HG03135 (cell line): ENCODE measurements at regions not wholly inside any gene's neighbourhood (a gene's known extent, or its start where the extent isn't known, plus 50 kb on each side); places are given as distances from the start of the nearest gene placed in this dataset.
"Not testable (repeated sequence)": the region's sequence is repeated elsewhere in the genome, so short reads cannot be mapped to it uniquely, and the experiment has no call there.

ENCODE experiments used
- ATAC-seq: cut with Tn5 transposase; IDR thresholded peaks from one replicate; pipeline ENCODE4 v1.9.1; 2021; ENCODE audit warnings: mild to moderate bottlenecking, moderate library complexity; ENCODE audit not compliant: unreplicated experiment

- ATAC-seq = no peak
Observed at GRCh38 chr10:64626924-64627323, 1105.7 kb downstream of the REEP3 start.

GRCh38 chr10:64630534-64630933 lies 1109.3 kb downstream of the REEP3 start:
- no peak for ATAC-seq

GRCh38 chr10:64635906-64636305 lies 1114.7 kb downstream of the REEP3 start:
- no peak for ATAC-seq

GRCh38 chr10:64636461-64636860 lies 1115.3 kb downstream of the REEP3 start:
- no peak for ATAC-seq

GRCh38 chr10:64637939-64638338 lies 1116.7 kb downstream of the REEP3 start:
- ATAC-seq = no peak

GRCh38 chr10:64648915-64649314 lies 1127.7 kb downstream of the REEP3 start:
- ATAC-seq = no peak

- ATAC-seq = no peak
Observed at GRCh38 chr10:64658528-64658927, 1137.3 kb downstream of the REEP3 start.

GRCh38 chr10:64659311-64659710 lies 1138.1 kb downstream of the REEP3 start:
- no peak for ATAC-seq

GRCh38 chr10:64682043-64682442 lies 1160.8 kb downstream of the REEP3 start:
- no peak for ATAC-seq

- no peak for ATAC-seq
Observed at GRCh38 chr10:64690194-64690593, 1169.0 kb downstream of the REEP3 start.

GRCh38 chr10:64699244-64699643 lies 1178.0 kb downstream of the REEP3 start:
- no peak for ATAC-seq

GRCh38 chr10:64702086-64702485 lies 1180.9 kb downstream of the REEP3 start:
- ATAC-seq = not testable (repeated sequence)

- no peak for ATAC-seq
Observed at GRCh38 chr10:64708884-64709681, 1187.9 kb downstream of the REEP3 start.

- ATAC-seq = no peak
Observed at GRCh38 chr10:64726466-64726865, 1205.3 kb downstream of the REEP3 start.

- ATAC-seq = no peak
Observed at GRCh38 chr10:64731016-64731415, 1209.8 kb downstream of the REEP3 start.

- ATAC-seq = no peak
Observed at GRCh38 chr10:64732372-64732957, 1211.3 kb downstream of the REEP3 start.

GRCh38 chr10:64733980-64734379 lies 1212.8 kb downstream of the REEP3 start:
- no peak for ATAC-seq

GRCh38 chr10:64738462-64738861 lies 1217.3 kb downstream of the REEP3 start:
- no peak for ATAC-seq

- no peak for ATAC-seq
Observed at GRCh38 chr10:64745565-64745964, 1224.4 kb downstream of the REEP3 start.

- ATAC-seq = no peak
Observed at GRCh38 chr10:64750672-64751071, 1229.5 kb downstream of the REEP3 start.

- no peak for ATAC-seq
Observed at GRCh38 chr10:64753516-64753915, 1232.3 kb downstream of the REEP3 start.

GRCh38 chr10:64760371-64760770 lies 1239.2 kb downstream of the REEP3 start:
- no peak for ATAC-seq

- ATAC-seq = no peak
Observed at GRCh38 chr10:64762861-64763260, 1241.7 kb downstream of the REEP3 start.
